Umbilical cord (tissue), 1 donor: ENCODE measurements at regions not wholly inside any gene's neighbourhood (a gene's known extent, or its start where the extent isn't known, plus 50 kb on each side); places are given as distances from the start of the nearest gene placed in this dataset.

ENCODE experiments used
- DNase-seq: peaks from one replicate; pipeline ENCODE4 v3.0.0-alpha.2; 2015; ENCODE audit warnings: low spot score

DNA sequence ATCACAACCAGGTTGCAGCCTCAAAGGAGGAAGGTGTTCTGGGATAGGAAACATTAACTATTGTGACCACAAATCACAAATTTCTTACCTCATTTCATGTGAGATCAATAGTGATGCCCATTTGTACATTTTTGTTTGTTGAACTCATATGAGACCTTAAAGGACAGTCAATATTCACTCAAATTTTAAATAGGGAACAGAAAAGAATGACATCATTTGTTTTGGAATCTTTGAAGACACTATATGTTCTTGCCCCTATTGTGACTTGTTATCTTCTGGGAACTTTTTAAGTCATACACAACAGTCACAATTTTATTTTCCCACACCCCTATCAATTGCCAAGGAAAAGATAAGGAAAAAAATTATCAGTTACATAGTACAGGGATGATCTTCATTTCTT lies 346.5 kb downstream of the ARAP2 start:
- no peak for DNase-seq

GRCh38 chr4:35900286-35901243 lies 343.7 kb downstream of the ARAP2 start:
- DNase-seq = no peak

- no peak for DNase-seq
These were observed 332.1 kb downstream of the ARAP2 start for GRCh38 chr4:35912174-35912573.

- no peak for DNase-seq
These were observed 325.8 kb downstream of the ARAP2 start for GRCh38 chr4:35918491-35918977.

DNA sequence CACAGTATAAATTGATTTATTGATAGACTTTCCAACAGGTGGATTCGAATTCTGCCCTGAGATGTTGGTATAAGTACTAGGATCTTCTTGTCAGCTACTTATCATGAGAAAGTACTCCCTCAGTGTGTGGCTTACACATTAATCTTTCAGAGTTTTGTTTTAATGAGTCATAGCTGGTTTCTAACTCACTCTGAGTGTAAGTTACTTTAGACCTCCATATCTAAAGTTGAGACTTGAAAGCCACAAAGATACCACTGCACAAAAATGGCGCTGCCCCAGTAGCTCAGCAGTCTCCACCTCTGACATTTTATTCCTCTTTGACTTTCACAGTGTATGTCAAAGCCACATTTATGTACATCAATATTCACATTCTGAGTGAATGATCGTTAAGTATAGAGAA lies 318.5 kb downstream of the ARAP2 start:
- no peak for DNase-seq

DNA sequence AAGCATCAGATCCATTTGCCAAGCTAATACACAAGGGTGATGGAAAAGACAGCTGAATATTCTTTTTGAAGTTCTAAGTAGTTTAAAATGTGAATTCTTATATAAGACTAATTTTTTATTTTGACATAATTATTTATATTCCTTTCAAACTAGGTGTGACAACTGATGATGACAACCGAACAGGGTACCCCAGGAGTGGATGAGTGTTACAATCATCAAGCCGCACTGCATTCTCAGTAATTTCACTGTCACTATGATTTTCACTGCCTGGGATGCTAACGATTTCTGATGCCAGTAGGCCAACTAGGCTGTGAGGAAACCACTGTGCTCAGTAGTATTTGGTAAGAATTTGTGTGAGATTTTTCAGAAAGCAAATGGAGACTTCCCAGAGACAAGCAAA lies 317.5 kb downstream of the ARAP2 start:
- DNase-seq = no peak

DNA sequence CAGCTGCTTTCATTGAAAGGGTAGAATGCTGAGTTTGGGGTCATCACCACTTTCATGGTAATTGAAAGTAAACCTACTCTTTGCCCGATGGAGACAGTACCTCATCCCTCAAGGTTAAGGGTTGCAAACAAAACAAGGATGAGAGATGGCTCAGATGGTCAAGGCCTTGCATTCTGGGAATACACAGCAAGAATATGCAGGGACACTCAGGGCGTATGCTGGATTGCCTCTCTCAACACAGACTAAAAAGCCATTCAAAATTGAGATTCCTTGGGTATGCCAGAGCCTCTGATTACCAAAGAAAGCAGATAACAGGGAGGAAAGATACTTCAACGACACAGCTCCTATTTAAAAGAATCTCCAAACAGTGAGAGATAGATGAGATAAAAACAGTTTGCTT lies 310.4 kb downstream of the ARAP2 start:
- DNase-seq = no peak

DNA sequence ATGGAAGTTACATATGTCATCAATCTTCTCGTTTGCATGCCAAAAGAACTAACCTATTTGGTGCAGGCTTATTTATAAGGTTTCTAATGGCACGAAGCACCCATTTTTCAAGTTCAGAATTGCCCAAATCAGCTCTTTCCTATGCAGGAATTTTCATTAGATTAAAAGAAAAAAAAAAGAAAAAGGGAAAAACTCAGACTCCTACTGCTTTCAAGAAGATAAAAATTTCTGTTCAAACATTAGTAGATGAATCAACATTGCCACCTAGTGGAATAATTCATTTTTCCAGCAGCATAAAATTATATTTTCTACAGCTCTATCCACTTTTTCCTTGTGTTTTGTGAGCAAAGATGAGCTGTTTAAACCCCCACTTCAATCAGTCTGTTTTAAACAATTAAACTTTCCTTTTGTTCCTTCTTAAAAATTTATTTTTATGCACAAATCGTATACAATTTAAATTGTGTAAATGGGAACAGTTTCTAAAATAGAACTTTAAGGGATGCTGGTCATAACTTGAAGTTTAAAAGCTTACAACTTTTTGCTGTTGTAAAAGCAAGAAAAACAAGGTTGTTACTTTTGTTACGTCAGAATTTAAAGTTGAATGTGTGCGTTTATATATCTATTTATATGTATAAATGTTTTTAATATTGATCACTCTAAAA lies 309.9 kb downstream of the ARAP2 start:
- DNase-seq = peak; percentile 85

- no peak for DNase-seq
These were observed 305.4 kb downstream of the ARAP2 start for GRCh38 chr4:35938936-35939335.

- peak; percentile 29 for DNase-seq
These were observed 304.6 kb downstream of the ARAP2 start for GRCh38 chr4:35939751-35940150.

GRCh38 chr4:35942092-35942491 lies 302.2 kb downstream of the ARAP2 start:
- DNase-seq = no peak

GRCh38 chr4:35943606-35944005 lies 300.7 kb downstream of the ARAP2 start:
- no peak for DNase-seq

DNA sequence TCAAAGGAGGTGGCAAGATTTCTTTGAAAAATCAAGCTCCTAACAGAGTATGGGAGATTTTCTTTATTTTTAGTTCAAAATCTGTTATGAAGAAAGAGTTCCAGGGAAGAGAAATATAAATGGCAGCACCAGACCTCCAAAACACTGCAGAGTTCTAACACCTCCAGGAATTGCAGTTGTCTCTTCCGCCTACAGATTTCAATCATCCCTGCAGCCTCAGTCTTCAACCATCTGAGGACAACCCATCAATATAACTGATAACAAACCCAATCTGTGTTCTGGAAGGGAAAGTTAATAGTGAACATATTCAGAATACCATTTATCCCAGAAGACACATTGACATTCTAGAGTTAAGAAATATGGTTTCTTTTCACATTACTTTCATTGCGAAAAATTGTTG lies 296.1 kb downstream of the ARAP2 start:
- DNase-seq = no peak

DNA sequence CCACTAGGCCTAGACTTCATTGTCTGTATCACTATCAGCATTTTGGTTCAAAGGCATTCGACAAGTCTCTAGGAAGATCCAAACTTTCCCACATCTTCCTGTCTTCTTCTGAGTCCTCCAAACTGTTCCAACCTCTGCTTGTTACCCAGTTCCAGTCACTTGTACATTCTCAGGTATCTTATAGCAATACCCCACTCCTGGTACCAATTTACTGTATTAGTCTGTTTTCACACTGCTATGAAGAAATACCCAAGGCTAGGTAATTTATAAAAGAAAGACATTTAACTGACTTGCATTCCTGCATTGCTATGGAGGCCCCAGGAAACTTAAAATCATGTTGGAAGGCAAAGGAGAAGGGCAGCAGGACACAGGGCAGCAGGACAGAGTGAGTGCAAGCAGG lies 293.9 kb downstream of the ARAP2 start:
- DNase-seq = no peak

GRCh38 chr4:35952751-35953150 lies 291.6 kb downstream of the ARAP2 start:
- DNase-seq = no peak

GRCh38 chr4:35963383-35963782 lies 280.9 kb downstream of the ARAP2 start:
- DNase-seq = no peak

DNA sequence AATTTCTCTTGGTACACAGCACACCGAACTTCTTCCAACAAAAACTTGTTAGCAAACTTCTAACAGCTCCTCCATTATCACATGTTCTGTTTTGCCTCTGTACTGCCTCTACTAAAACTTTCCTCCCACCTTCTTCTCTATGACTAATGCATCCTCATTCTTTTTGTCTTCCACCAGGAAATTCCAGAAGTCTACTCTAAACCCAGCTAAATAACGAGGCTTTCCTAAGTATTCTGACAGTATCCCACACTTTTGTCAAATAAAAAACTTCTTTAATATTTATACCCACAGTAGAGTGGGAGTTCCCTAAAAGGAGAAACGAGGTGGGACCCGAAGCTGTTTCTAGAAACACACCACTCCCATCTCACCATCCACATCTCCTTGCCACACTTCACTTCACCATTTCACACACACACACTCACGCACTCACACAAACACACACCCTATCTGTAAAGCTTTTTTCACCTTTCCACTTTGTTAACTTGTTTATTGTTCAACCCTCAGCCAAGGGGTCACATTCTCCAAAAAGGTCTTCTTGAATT lies 280.3 kb downstream of the ARAP2 start:
- no peak for DNase-seq

DNA sequence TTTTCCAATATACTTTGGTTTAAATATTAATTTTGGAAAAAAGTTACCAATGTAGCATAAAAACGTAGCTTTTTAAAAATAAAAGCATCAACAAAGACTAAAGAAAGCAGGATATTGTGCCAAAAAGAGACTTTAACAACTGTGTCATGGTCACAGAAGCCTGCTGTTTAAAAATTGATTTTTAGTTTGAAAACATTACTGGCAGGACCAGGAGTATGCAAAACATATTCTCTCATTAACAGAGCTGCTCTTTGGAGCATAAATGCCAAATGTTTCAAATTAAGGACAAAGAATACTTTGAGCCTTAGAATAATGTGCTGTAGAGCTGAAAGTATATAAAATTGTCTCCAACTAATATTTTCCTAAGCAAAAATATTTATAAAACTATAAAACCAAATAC lies 279.0 kb downstream of the ARAP2 start:
- no peak for DNase-seq

DNA sequence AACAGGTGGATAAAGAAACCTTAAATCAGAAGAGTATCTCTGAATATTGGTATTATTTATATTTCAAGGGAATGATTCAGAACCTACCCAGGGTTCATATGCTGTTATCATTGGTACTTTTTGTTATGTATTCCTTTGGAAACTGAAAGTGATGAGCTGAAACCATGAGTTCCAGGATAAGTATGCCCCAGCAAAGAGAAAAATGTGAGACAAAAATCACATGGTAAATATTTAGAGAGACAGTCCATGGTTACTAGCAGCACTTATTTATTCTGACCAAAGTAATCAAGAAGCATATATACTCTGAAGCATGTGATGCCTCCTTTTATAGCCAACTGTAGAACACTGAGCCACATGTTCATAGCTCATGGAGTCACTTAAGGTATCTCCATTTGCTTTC lies 277.7 kb downstream of the ARAP2 start:
- DNase-seq = no peak

DNA sequence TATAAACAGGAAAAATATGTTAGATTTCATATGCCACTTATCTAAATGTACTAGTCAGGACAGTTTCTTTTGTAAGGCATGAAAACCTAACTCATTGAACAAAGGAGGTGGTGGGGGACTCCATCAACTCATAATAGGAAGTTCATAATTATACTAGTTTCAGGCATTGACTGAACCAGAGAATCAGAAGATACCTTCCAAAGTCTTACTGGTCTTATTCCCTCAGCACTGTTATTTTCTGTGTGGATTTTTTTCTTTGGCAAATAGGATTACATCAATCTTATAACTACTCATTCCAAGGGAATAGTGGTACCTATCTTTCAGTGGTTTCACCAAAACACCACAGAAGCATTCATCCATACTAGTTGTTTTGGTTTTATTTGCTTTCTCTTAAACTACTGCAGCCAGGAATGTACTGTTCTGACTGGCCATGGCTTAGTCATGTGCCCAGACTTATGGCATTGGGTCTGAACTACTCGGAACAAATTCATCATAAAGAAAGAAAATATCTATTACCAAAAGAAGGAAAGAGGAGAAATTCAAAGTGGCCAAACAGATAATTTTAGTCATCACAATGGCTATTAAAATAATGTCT lies 273.9 kb downstream of the ARAP2 start:
- DNase-seq = no peak

DNA sequence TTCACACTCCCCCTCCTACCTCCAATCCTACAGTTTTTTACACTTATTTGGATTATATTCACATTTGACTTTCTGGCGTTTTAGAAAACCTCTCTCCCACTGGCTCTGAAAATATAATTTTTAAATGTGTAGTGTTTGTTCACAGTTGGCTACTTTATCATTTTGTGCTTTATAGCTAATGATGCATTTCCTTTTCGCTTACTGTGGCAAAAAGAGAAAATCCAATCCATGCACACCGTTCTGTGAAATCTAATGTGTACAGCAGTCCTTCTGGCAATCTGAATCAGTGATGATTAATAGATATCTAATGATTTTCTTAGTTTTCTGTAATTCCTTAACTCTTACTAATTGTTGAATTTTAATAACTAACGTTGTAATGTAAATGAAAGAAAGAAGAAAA lies 271.5 kb downstream of the ARAP2 start:
- no peak for DNase-seq
